ENCODE measurements at regions not wholly inside any gene's neighbourhood (a gene's known extent, or its start where the extent isn't known, plus 50 kb on each side); places are given as distances from the start of the nearest gene placed in this dataset.

DNA sequence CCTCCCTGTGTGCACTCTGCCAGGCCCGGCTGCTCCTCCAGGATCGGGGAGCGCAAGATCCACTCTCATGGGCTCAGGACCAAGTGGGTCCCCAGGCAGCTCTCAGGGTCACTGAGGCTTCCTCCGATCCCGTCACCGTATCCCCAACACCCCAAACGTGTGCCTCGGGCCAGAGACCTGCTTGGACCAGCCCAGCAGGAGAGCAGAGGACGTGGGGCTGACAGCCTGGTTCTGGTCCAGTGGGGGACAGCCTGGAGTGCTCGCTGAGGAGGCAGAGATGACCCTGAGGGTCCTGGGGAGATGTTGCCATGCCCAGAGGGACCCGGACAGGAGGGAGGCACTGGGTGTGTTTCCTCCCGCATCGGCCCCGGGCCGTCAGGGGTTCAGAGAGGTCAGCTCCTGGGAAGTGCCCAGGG, 1402.6 kb downstream of the BRD1 start:
- no peak overlapping the region for H3K27ac Mint-ChIP-seq
- 79% methylated on average over 15 of the region's 15 CpGs for WGBS (ENCODE audit: insufficient coverage)
- H3K27me3 Mint-ChIP-seq = peaks cover 0 to 14% of the 10 kb centered on the region in 2 donors
- ATAC-seq (replicated peaks in 1 of 4) (no peak), DNase-seq (no peak)
- Histone ChIP-seq H3K36me3 (ENCODE audit: control insufficient read depth in 2 of 2, extremely low read depth in 1 of 2, insufficient read depth in 1 of 2, low read length in 1 of 2) (no peaks in the 10 kb centered on the region), H3K4me1 (ENCODE audit: control insufficient read depth in 1 of 2, extremely low read depth in 1 of 2, insufficient read depth in 2 of 2, low read length in 2 of 2) (no peaks in the 10 kb centered on the region), H3K27ac (ENCODE audit: low read length) (no peak overlapping the region), H3K27me3 (replicated peaks in 1 of 2; ENCODE audit: control insufficient read depth in 2 of 2, extremely low read depth in 1 of 2, insufficient read depth in 2 of 2, low read length in 1 of 2) (peaks cover 0 to 38% of the 10 kb centered on the region in 2 experiments), H3K9me3 (no peaks in the 10 kb centered on the region), H3K4me3 (ENCODE audit: control insufficient read depth in 1 of 2, extremely low read depth in 1 of 2, low read length in 1 of 2) (no peak overlapping the region)
- H3K4me1 Mint-ChIP-seq = no peaks in the 10 kb centered on the region
- H3K4me3 Mint-ChIP-seq = no peak overlapping the region
- ChIA-PET CTCF (interaction anchor here in 1 of 2 donors (0.5 kb wide), 1 partner anchor 41 kb away, joined by 3 read pairs; no protein-coding TSS in a partner anchor), POLR2A (no interaction called here)
- H3K9me3 Mint-ChIP-seq = no peaks in the 10 kb centered on the region
- H3K36me3 Mint-ChIP-seq = no peaks in the 10 kb centered on the region

DNA sequence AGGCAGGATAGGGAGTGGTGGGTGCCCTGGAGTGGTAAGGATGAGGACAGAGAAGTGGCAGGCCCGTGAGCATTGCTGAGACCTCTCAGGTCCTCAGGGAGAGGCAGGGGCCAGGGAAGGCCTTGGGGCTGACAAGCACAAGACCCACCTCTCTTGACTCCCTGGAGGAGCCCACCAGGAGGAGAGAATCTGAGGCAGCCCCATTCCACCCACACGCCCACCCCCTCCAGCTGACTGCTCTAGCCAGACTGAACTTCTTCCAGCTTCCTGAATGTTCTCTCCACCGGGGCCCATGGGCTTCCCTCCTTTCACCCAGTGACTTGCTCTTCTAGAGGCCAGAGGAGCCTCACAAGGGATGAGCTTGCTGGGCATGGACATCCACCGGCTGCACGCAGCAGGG, 1403.0 kb downstream of the BRD1 start:
- Mint-ChIP-seq H3K4me1 (no peaks in the 10 kb centered on the region), H3K36me3 (no peaks in the 10 kb centered on the region), H3K27me3 (peaks cover 0 to 15% of the 10 kb centered on the region in 2 donors), H3K27ac (no peak overlapping the region), H3K9me3 (no peaks in the 10 kb centered on the region), H3K4me3 (no peak overlapping the region)
- POLR2A ChIA-PET = no interaction called here
- Histone ChIP-seq H3K36me3 (ENCODE audit: control insufficient read depth in 2 of 2, extremely low read depth in 1 of 2, insufficient read depth in 1 of 2, low read length in 1 of 2) (no peaks in the 10 kb centered on the region), H3K27me3 (replicated peaks in 1 of 2; ENCODE audit: control insufficient read depth in 2 of 2, extremely low read depth in 1 of 2, insufficient read depth in 2 of 2, low read length in 1 of 2) (peaks cover 0 to 38% of the 10 kb centered on the region in 2 experiments), H3K9me3 (no peaks in the 10 kb centered on the region), H3K27ac (ENCODE audit: low read length) (no peak overlapping the region), H3K4me1 (ENCODE audit: control insufficient read depth in 1 of 2, extremely low read depth in 1 of 2, insufficient read depth in 2 of 2, low read length in 2 of 2) (no peaks in the 10 kb centered on the region), H3K4me3 (ENCODE audit: control insufficient read depth in 1 of 2, extremely low read depth in 1 of 2, low read length in 1 of 2) (no peak overlapping the region)
- CTCF ChIA-PET = interaction anchor here in 1 of 2 donors (0.5 kb wide), 1 partner anchor 41 kb away, joined by 3 read pairs; no protein-coding TSS in a partner anchor
- DNase-seq (no peak), ATAC-seq (replicated peaks in 1 of 4) (no peak)
- WGBS (ENCODE audit: insufficient coverage) = 62% methylated on average over 3 of the region's 5 CpGs

DNA sequence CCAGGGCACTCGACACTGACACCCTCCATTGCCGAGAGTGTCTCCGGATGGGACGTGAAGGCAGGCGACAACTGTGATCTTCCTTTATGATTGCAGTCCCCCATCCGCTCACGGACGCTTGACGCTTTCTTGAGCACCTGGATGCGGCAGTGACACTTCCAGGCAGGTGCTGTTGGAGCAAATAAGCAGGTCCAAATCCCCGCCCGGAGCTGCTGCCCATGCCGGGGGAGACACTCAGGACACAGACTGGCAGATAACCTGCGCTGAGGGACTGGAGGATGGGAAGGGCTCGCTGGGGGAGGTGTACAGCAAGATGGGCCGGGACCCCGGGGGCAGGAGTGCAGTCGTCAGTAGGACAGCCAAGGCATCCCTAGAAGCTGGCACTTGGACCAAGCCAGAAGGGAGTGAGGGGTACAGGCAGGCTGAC, 1403.5 kb downstream of the BRD1 start:
- H3K4me1 Mint-ChIP-seq = no peaks in the 10 kb centered on the region
- no peaks in the 10 kb centered on the region for H3K9me3 ChIP-seq
- H3K4me3 ChIP-seq (ENCODE audit: control insufficient read depth in 1 of 2, extremely low read depth in 1 of 2, low read length in 1 of 2) = no peak overlapping the region
- H3K36me3 ChIP-seq (ENCODE audit: control insufficient read depth in 2 of 2, extremely low read depth in 1 of 2, insufficient read depth in 1 of 2, low read length in 1 of 2) = no peaks in the 10 kb centered on the region
- WGBS (ENCODE audit: insufficient coverage) = 79% methylated on average over 18 of the region's 18 CpGs
- no peaks in the 10 kb centered on the region for H3K4me1 ChIP-seq (ENCODE audit: control insufficient read depth in 1 of 2, extremely low read depth in 1 of 2, insufficient read depth in 2 of 2, low read length in 2 of 2)
- ChIA-PET CTCF (no interaction called here), POLR2A (no interaction called here)
- H3K27ac Mint-ChIP-seq = no peak overlapping the region
- peaks cover 0 to 14% of the 10 kb centered on the region in 2 donors for H3K27me3 Mint-ChIP-seq
- no peak for ATAC-seq (replicated peaks in 1 of 4)
- no peaks in the 10 kb centered on the region for H3K36me3 Mint-ChIP-seq
- no peak overlapping the region for H3K4me3 Mint-ChIP-seq
- H3K27me3 ChIP-seq (replicated peaks in 1 of 2; ENCODE audit: control insufficient read depth in 2 of 2, extremely low read depth in 1 of 2, insufficient read depth in 2 of 2, low read length in 1 of 2) = peaks cover 0 to 35% of the 10 kb centered on the region in 2 experiments
- DNase-seq = no peak
- H3K9me3 Mint-ChIP-seq = no peaks in the 10 kb centered on the region
- no peak overlapping the region for H3K27ac ChIP-seq (ENCODE audit: low read length)

DNA sequence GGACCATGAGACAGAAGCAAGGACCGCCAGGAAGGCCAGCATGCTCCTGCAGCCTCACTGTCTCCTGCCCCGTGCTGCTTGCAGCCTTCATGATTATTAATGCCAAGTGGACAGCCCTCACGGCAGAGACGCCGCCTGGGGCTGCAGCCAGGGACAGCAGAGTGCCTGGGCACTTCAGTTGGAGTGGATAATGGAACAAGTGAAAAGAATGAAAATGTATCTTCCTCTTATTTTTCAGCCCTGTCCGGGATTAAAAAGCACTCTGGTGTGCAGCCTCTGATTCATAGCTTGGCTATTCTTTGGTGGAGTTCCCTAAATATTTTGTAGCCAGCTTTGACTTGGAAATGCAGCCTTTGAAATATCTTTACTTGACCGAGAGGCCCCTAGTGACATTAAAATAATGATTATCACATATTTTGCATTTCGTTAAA, 1404.2 kb downstream of the BRD1 start:
- Mint-ChIP-seq H3K36me3 (no peaks in the 10 kb centered on the region), H3K27ac (no peak overlapping the region), H3K9me3 (no peaks in the 10 kb centered on the region), H3K4me1 (no peaks in the 10 kb centered on the region), H3K4me3 (no peak overlapping the region), H3K27me3 (peaks cover 3 to 11% of the 10 kb centered on the region in 2 donors)
- H3K27me3 ChIP-seq (replicated peaks in 1 of 2; ENCODE audit: control insufficient read depth in 2 of 2, extremely low read depth in 1 of 2, insufficient read depth in 2 of 2, low read length in 1 of 2) = peaks cover 0 to 35% of the 10 kb centered on the region in 2 experiments
- POLR2A ChIA-PET = no interaction called here
- CTCF ChIA-PET = no interaction called here
- no peaks in the 10 kb centered on the region for H3K36me3 ChIP-seq (ENCODE audit: control insufficient read depth in 2 of 2, extremely low read depth in 1 of 2, insufficient read depth in 1 of 2, low read length in 1 of 2)
- H3K9me3 ChIP-seq = no peaks in the 10 kb centered on the region
- ATAC-seq (replicated peaks in 1 of 4) (no peak), DNase-seq (no peak)
- H3K27ac ChIP-seq (ENCODE audit: low read length) = no peak overlapping the region
- no peak overlapping the region for H3K4me3 ChIP-seq (ENCODE audit: control insufficient read depth in 1 of 2, extremely low read depth in 1 of 2, low read length in 1 of 2)
- H3K4me1 ChIP-seq (ENCODE audit: control insufficient read depth in 1 of 2, extremely low read depth in 1 of 2, insufficient read depth in 2 of 2, low read length in 2 of 2) = no peaks in the 10 kb centered on the region
- 80% methylated on average over 5 of the region's 8 CpGs for WGBS (ENCODE audit: insufficient coverage)

DNA sequence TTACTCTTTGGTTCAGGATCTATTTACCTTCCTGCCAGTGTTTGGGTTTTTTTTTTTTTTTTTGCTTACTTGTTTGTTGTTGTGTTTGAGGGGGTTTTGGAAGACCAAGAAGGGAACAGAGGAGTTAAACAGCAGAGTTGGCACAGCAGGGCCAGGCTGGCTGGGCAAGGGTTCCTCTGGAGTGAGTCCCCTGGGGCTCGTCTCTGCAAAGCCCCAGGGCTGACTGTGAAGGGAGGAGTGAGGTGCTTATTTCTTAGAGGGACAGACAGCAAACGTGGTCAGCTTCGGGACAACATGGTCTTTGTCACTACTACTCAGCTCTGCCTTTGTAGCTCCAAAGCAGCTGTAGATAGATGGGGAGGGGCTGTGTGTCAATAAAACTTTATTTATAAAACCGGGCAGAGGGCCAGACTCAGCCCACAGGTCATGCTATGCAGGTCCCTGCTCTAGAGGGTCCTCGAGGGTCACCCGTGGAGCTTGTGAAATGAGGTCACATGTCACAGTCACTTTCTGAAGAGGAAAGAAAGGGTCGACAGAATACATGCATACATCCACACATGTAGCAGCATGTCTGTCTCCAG, 1404.7 kb downstream of the BRD1 start:
- no peak for ATAC-seq (replicated peaks in 1 of 4)
- Histone ChIP-seq H3K9me3 (no peaks in the 10 kb centered on the region), H3K4me1 (ENCODE audit: control insufficient read depth in 1 of 2, extremely low read depth in 1 of 2, insufficient read depth in 2 of 2, low read length in 2 of 2) (no peaks in the 10 kb centered on the region), H3K4me3 (ENCODE audit: control insufficient read depth in 1 of 2, extremely low read depth in 1 of 2, low read length in 1 of 2) (no peak overlapping the region), H3K27me3 (replicated peaks in 1 of 2; ENCODE audit: control insufficient read depth in 2 of 2, extremely low read depth in 1 of 2, insufficient read depth in 2 of 2, low read length in 1 of 2) (peaks cover 0 to 33% of the 10 kb centered on the region in 2 experiments), H3K36me3 (ENCODE audit: control insufficient read depth in 2 of 2, extremely low read depth in 1 of 2, insufficient read depth in 1 of 2, low read length in 1 of 2) (no peaks in the 10 kb centered on the region), H3K27ac (ENCODE audit: low read length) (no peak overlapping the region)
- no peak for DNase-seq
- ChIA-PET POLR2A (no interaction called here), CTCF (no interaction called here)
- Mint-ChIP-seq H3K27me3 (peaks cover 3 to 11% of the 10 kb centered on the region in 2 donors), H3K4me1 (no peaks in the 10 kb centered on the region), H3K27ac (no peak overlapping the region), H3K4me3 (no peak overlapping the region), H3K9me3 (no peaks in the 10 kb centered on the region), H3K36me3 (no peaks in the 10 kb centered on the region)
- WGBS (ENCODE audit: insufficient coverage) = 60% methylated on average over 4 of the region's 7 CpGs

DNA sequence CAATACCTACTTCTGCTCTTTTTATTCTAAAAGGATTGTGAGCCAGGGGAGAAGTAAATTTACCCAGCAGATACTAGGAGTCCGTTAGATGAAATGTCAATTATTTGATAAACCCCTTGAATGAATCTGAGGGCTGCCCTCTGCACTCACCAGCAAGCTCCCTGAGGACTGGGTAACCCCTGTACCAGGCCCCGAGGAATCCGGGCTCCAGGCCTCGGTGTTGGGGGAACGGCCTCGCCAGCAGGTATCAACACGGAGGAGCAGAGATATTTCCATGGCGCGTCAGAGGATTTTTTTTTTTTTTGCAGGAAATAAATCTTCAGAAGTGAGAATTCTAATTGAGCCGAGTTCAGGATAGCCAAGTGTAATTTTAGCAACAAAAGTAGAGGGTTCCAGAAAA, 1408.8 kb downstream of the BRD1 start:
- Histone ChIP-seq H3K9me3 (no peaks in the 10 kb centered on the region), H3K4me1 (ENCODE audit: control insufficient read depth in 1 of 2, extremely low read depth in 1 of 2, insufficient read depth in 2 of 2, low read length in 2 of 2) (no peaks in the 10 kb centered on the region), H3K27ac (ENCODE audit: low read length) (no peak overlapping the region), H3K36me3 (ENCODE audit: control insufficient read depth in 2 of 2, extremely low read depth in 1 of 2, insufficient read depth in 1 of 2, low read length in 1 of 2) (no peaks in the 10 kb centered on the region), H3K4me3 (ENCODE audit: control insufficient read depth in 1 of 2, extremely low read depth in 1 of 2, low read length in 1 of 2) (no peak overlapping the region), H3K27me3 (replicated peaks in 1 of 2; ENCODE audit: control insufficient read depth in 2 of 2, extremely low read depth in 1 of 2, insufficient read depth in 2 of 2, low read length in 1 of 2) (peaks cover 0 to 17% of the 10 kb centered on the region in 2 experiments)
- no peak for DNase-seq
- WGBS (ENCODE audit: insufficient coverage) = 92% methylated on average over 8 of the region's 10 CpGs
- POLR2A ChIA-PET = no interaction called here
- Mint-ChIP-seq H3K4me3 (no peak overlapping the region), H3K27me3 (peaks cover 10 to 15% of the 10 kb centered on the region in 2 donors), H3K27ac (no peak overlapping the region), H3K4me1 (no peaks in the 10 kb centered on the region), H3K36me3 (no peaks in the 10 kb centered on the region), H3K9me3 (no peaks in the 10 kb centered on the region)
- ATAC-seq (replicated peaks in 1 of 4) = no peak
- CTCF ChIA-PET = no interaction called here

Measured in T-cell (primary cell).